ENCODE measurements at regions not wholly inside any gene's neighbourhood (a gene's known extent, or its start where the extent isn't known, plus 50 kb on each side); places are given as distances from the start of the nearest gene placed in this dataset.

- no peak overlapping the region for H2AFZ ChIP-seq (ENCODE audit: low read depth, low read length)
- H3K9me3 ChIP-seq (ENCODE audit: low read length): peaks cover 7% of the 10 kb centered on the region
- H3K4me3 ChIP-seq (ENCODE audit: low read length): no peak overlapping the region
- H3F3A ChIP-seq (ENCODE audit: insufficient read depth, low read length, poor library complexity, severe bottlenecking): no peaks in the 10 kb centered on the region
- H3K27ac ChIP-seq (ENCODE audit: low read length): no peak overlapping the region
- H3K27me3 ChIP-seq (ENCODE audit: insufficient read depth, low read depth, low read length): no peaks in the 10 kb centered on the region
- H3K4me2 ChIP-seq (ENCODE audit: low read length): no peak overlapping the region
- H4K20me1 ChIP-seq (ENCODE audit: insufficient read depth): no peaks in the 10 kb centered on the region
- TF ChIP-seq TAF1 (IDR thresholded peaks at IDR 0.05; ENCODE audit: low read depth): no peak
- TF ChIP-seq MXI1 (conservative IDR thresholded peaks at IDR 0.05; ENCODE audit: poor library complexity, severe bottlenecking): no peak
- TF ChIP-seq REST (IDR thresholded peaks at IDR 0.05; ENCODE audit: borderline replicate concordance): no peak
- no peak for TF ChIP-seq CTCF (IDR thresholded peaks at IDR 0.05; ENCODE audit: poor library complexity, severe bottlenecking)
- TF ChIP-seq SMC3 (conservative IDR thresholded peaks at IDR 0.05; ENCODE audit: poor library complexity): no peak
- no peak for TF ChIP-seq EP300 (conservative IDR thresholded peaks at IDR 0.05; ENCODE audit: poor library complexity, severe bottlenecking)
- no peak for TF ChIP-seq RAD21 (conservative IDR thresholded peaks at IDR 0.05)
- TF ChIP-seq EZH2 (IDR thresholded peaks at IDR 0.05; ENCODE audit: borderline replicate concordance, insufficient read depth, low read length, poor library complexity, severe bottlenecking): no peak
- no peak for TF ChIP-seq POLR2AphosphoS5 (IDR thresholded peaks at IDR 0.05)
- H3K79me2 ChIP-seq (replicated peaks; ENCODE audit: insufficient read depth, low read length): peaks cover 2% of the 10 kb centered on the region
- no peaks in the 10 kb centered on the region for H3K36me3 ChIP-seq (ENCODE audit: insufficient read depth, low read length)
- no peak overlapping the region for H3K9ac ChIP-seq (ENCODE audit: low read length)
- no peaks in the 10 kb centered on the region for H3K9me2 ChIP-seq (ENCODE audit: insufficient read depth, low read length)
Observed at GRCh38 chr1:244989813-244990212, 125.5 kb upstream of the HNRNPU start.

GRCh38 chr1:244988521-244988920 lies 124.2 kb upstream of the HNRNPU start:
- Histone ChIP-seq H3F3A (ENCODE audit: insufficient read depth, low read length, poor library complexity, severe bottlenecking) (no peaks in the 10 kb centered on the region), H3K27ac (ENCODE audit: low read length) (no peak overlapping the region), H2AFZ (ENCODE audit: low read depth, low read length) (no peak overlapping the region), H3K4me3 (ENCODE audit: low read length) (no peak overlapping the region), H3K9me3 (ENCODE audit: low read length) (peaks cover 7% of the 10 kb centered on the region), H4K20me1 (ENCODE audit: insufficient read depth) (no peaks in the 10 kb centered on the region), H3K9me2 (ENCODE audit: insufficient read depth, low read length) (no peaks in the 10 kb centered on the region), H3K27me3 (ENCODE audit: insufficient read depth, low read depth, low read length) (no peaks in the 10 kb centered on the region), H3K36me3 (ENCODE audit: insufficient read depth, low read length) (no peaks in the 10 kb centered on the region), H3K9ac (ENCODE audit: low read length) (no peak overlapping the region), H3K79me2 (replicated peaks; ENCODE audit: insufficient read depth, low read length) (peaks cover 2% of the 10 kb centered on the region), H3K4me2 (ENCODE audit: low read length) (no peak overlapping the region)
- TF ChIP-seq SMC3 (conservative IDR thresholded peaks at IDR 0.05; ENCODE audit: poor library complexity) (no peak), RAD21 (conservative IDR thresholded peaks at IDR 0.05) (no peak), EP300 (conservative IDR thresholded peaks at IDR 0.05; ENCODE audit: poor library complexity, severe bottlenecking) (no peak), MXI1 (conservative IDR thresholded peaks at IDR 0.05; ENCODE audit: poor library complexity, severe bottlenecking) (no peak), POLR2AphosphoS5 (IDR thresholded peaks at IDR 0.05) (no peak), TAF1 (IDR thresholded peaks at IDR 0.05; ENCODE audit: low read depth) (no peak), CTCF (IDR thresholded peaks at IDR 0.05; ENCODE audit: poor library complexity, severe bottlenecking) (no peak), REST (IDR thresholded peaks at IDR 0.05; ENCODE audit: borderline replicate concordance) (no peak), EZH2 (IDR thresholded peaks at IDR 0.05; ENCODE audit: borderline replicate concordance, insufficient read depth, low read length, poor library complexity, severe bottlenecking) (no peak)

All from neural cell (in vitro differentiated cells).